WTC11 (cell line): ENCODE measurements at regions not wholly inside any gene's neighbourhood (a gene's known extent, or its start where the extent isn't known, plus 50 kb on each side); places are given as distances from the start of the nearest gene placed in this dataset.
A peak's percentile ranks its signal among the peaks of the same experiment; 100 is the strongest.

Source experiments
- ATAC-seq: fragments of 200-7000 bp; cut with Tn5 transposase; 2 replicates; pipeline ENCODE4 v1.10.0; 2021; ENCODE audit warnings: mild to moderate bottlenecking, moderate library complexity
- CTCF ChIA-PET: fragments of 300-600 bp; sonication (Branson Sonifier 250); formaldehyde crosslinking; loops from one replicate; lab custom pipeline; 2021; ENCODE audit warnings: antibody characterized with exemption; lab: Charles Lee
- POLR2A ChIA-PET: fragments of 350-600 bp; sonication (Branson Sonifier 250); formaldehyde crosslinking; loops from one replicate; lab custom pipeline; 2021; ENCODE audit warnings: antibody characterized with exemption; lab: Charles Lee
- DNase-seq: peaks from one replicate; pipeline ENCODE4 v3.0.0; 2021; ENCODE audit warnings: low spot score
- H3K27ac Mint-ChIP-seq: 2 replicates; pipeline ENCODE4 v1.8.0; 2021; ENCODE audit warnings: mixed read lengths
- H3K27me3 Mint-ChIP-seq: 2 replicates; pipeline ENCODE4 v1.8.0; 2021; ENCODE audit warnings: low read depth, mild to moderate bottlenecking, moderate library complexity, mixed read lengths
- H3K36me3 Mint-ChIP-seq: 2 replicates; pipeline ENCODE4 v1.8.0; 2021; ENCODE audit warnings: mixed read lengths
- H3K4me1 Mint-ChIP-seq: 2 replicates; pipeline ENCODE4 v1.8.0; 2022; ENCODE audit warnings: mixed read lengths
- H3K4me3 Mint-ChIP-seq: 2 replicates; pipeline ENCODE4 v1.8.0; 2021; ENCODE audit warnings: mild to moderate bottlenecking, moderate library complexity, mixed read lengths
- H3K9me3 Mint-ChIP-seq: 2 replicates; pipeline ENCODE4 v1.8.0; 2021; ENCODE audit warnings: mixed read lengths
- ATF3 ChIP-seq: sonication (generic); formaldehyde crosslinking; conservative IDR thresholded peaks from 2 replicates; pipeline ENCODE4 v1.8.1; 2022; ENCODE audit warnings: mild to moderate bottlenecking, missing genetic modification reagents
- ATF6 ChIP-seq: sonication (generic); formaldehyde crosslinking; IDR thresholded peaks from 2 replicates; pipeline ENCODE4 v1.8.1; 2023; ENCODE audit warnings: mild to moderate bottlenecking, missing genetic modification reagents
- CREM ChIP-seq: sonication (generic); formaldehyde crosslinking; IDR thresholded peaks from 2 replicates; pipeline ENCODE4 v1.8.1; 2022; ENCODE audit warnings: mild to moderate bottlenecking, missing genetic modification reagents, moderate library complexity
- ESRRA ChIP-seq: sonication (generic); formaldehyde crosslinking; IDR thresholded peaks from 2 replicates; pipeline ENCODE4 v1.8.1; 2022; ENCODE audit warnings: mild to moderate bottlenecking, missing genetic modification reagents, borderline replicate concordance
- FOXP1 ChIP-seq: sonication (generic); formaldehyde crosslinking; IDR thresholded peaks from 2 replicates; pipeline ENCODE4 v1.8.0; 2022; ENCODE audit warnings: missing genetic modification reagents, mild to moderate bottlenecking, moderate library complexity, borderline replicate concordance
- GRHL2 ChIP-seq: fragments of 250-450 bp; sonication (Bioruptor Pico); IDR thresholded peaks from 2 replicates; pipeline ENCODE4 v1.8.0; 2022; ENCODE audit warnings: mild to moderate bottlenecking, moderate library complexity; ENCODE audit not compliant: insufficient replicate concordance, severe bottlenecking
- NFATC4 ChIP-seq: fragments of 250-450 bp; sonication (Bioruptor Pico); IDR thresholded peaks from 2 replicates; pipeline ENCODE4 v1.9.0; 2021; ENCODE audit warnings: mild to moderate bottlenecking
- NR1H2 ChIP-seq: sonication (generic); formaldehyde crosslinking; IDR thresholded peaks from 2 replicates; pipeline ENCODE4 v1.9.0; 2021; ENCODE audit warnings: mild to moderate bottlenecking, moderate library complexity, missing genetic modification reagents
- SMAD4 ChIP-seq: sonication (generic); formaldehyde crosslinking; IDR thresholded peaks from 2 replicates; pipeline ENCODE4 v1.8.0; 2022; ENCODE audit warnings: mild to moderate bottlenecking, missing genetic modification reagents
- STAT6 ChIP-seq: sonication (generic); formaldehyde crosslinking; conservative IDR thresholded peaks from 2 replicates; pipeline ENCODE4 v1.8.1; 2023; ENCODE audit warnings: mild to moderate bottlenecking, low read depth, missing genetic modification reagents, moderate library complexity
- TEAD1 ChIP-seq: sonication (generic); formaldehyde crosslinking; IDR thresholded peaks from 2 replicates; pipeline ENCODE4 v1.8.0; 2022; ENCODE audit warnings: mild to moderate bottlenecking, missing genetic modification reagents
- ZNF219 ChIP-seq: sonication (generic); formaldehyde crosslinking; IDR thresholded peaks from 2 replicates; pipeline ENCODE4 v1.8.0; 2023; ENCODE audit warnings: missing genetic modification reagents, mild to moderate bottlenecking, borderline replicate concordance
- ZNF281 ChIP-seq: sonication (generic); formaldehyde crosslinking; IDR thresholded peaks from 2 replicates; pipeline ENCODE4 v1.8.0; 2023; ENCODE audit warnings: mild to moderate bottlenecking, missing genetic modification reagents
- ZNF317 ChIP-seq: sonication (generic); formaldehyde crosslinking; IDR thresholded peaks from 2 replicates; pipeline ENCODE4 v1.8.1; 2023; ENCODE audit warnings: low read depth, mild to moderate bottlenecking, moderate library complexity, missing genetic modification reagents, borderline replicate concordance
- ZSCAN18 ChIP-seq: fragments of 250-450 bp; sonication (Bioruptor Pico); IDR thresholded peaks from 2 replicates; pipeline ENCODE4 v2.1.2; 2022; ENCODE audit warnings: mild to moderate bottlenecking, moderate library complexity
- TF ChIP-seq, protein P1 (sequence below): sonication (generic); formaldehyde crosslinking; IDR thresholded peaks from 2 replicates; pipeline ENCODE4 v1.8.0; 2023; ENCODE audit warnings: missing genetic modification reagents, mild to moderate bottlenecking, borderline replicate concordance

- H3K4me3 Mint-ChIP-seq, result no peak overlapping the region
- ATAC-seq, result no peak
- TF ChIP-seq SMAD4 (CRISPR knock-in tag) (no peak), CREM (CRISPR knock-in tag) (no peak), NFATC4 (no peak), NR1H2 (no peak), ZNF219 (CRISPR knock-in tag) (no peak), GRHL2 (CRISPR knock-in tag) (no peak), TEAD1 (CRISPR knock-in tag) (no peak), ATF6 (CRISPR knock-in tag) (no peak), ATF3 (CRISPR knock-in tag) (no peak), ZSCAN18 (no peak), ESRRA (no peak), ZNF317 (CRISPR knock-in tag) (no peak), STAT6 (no peak), FOXP1 (CRISPR knock-in tag) (no peak), ZNF281 (CRISPR knock-in tag) (no peak)
- TF ChIP-seq, all 79 proteins: peak for 0
- CTCF ChIA-PET, result no interaction called here
- H3K36me3 Mint-ChIP-seq, result no peaks in the 10 kb centered on the region
- peaks cover 7% of the 10 kb centered on the region; the same call in 1 of the 2 replicates for H3K4me1 Mint-ChIP-seq
- H3K27ac Mint-ChIP-seq, result no peak overlapping the region
- H3K27me3 Mint-ChIP-seq, result no peaks in the 10 kb centered on the region
- POLR2A ChIA-PET, result no interaction called here
- no peak for DNase-seq
- no peaks in the 10 kb centered on the region for H3K9me3 Mint-ChIP-seq
Observed at GRCh38 chr13:70448820-70449219, 340.6 kb upstream of the KLHL1 start.

GRCh38 chr13:70432276-70432805 lies 324.1 kb upstream of the KLHL1 start:
- ATAC-seq (peak; percentile 97), DNase-seq (no peak)
- CTCF ChIA-PET, result interaction anchor here (1.0 kb wide), 1 partner anchor 9 kb away, joined by 3 read pairs; no protein-coding TSS in a partner anchor
- POLR2A ChIA-PET, result no interaction called here
- Mint-ChIP-seq H3K27ac (peak overlapping the region; percentile 43), H3K4me3 (no peak overlapping the region), H3K36me3 (no peaks in the 10 kb centered on the region), H3K4me1 (peaks cover 22% of the 10 kb centered on the region), H3K27me3 (no peaks in the 10 kb centered on the region), H3K9me3 (no peaks in the 10 kb centered on the region)
- TF ChIP-seq, protein P1, sequence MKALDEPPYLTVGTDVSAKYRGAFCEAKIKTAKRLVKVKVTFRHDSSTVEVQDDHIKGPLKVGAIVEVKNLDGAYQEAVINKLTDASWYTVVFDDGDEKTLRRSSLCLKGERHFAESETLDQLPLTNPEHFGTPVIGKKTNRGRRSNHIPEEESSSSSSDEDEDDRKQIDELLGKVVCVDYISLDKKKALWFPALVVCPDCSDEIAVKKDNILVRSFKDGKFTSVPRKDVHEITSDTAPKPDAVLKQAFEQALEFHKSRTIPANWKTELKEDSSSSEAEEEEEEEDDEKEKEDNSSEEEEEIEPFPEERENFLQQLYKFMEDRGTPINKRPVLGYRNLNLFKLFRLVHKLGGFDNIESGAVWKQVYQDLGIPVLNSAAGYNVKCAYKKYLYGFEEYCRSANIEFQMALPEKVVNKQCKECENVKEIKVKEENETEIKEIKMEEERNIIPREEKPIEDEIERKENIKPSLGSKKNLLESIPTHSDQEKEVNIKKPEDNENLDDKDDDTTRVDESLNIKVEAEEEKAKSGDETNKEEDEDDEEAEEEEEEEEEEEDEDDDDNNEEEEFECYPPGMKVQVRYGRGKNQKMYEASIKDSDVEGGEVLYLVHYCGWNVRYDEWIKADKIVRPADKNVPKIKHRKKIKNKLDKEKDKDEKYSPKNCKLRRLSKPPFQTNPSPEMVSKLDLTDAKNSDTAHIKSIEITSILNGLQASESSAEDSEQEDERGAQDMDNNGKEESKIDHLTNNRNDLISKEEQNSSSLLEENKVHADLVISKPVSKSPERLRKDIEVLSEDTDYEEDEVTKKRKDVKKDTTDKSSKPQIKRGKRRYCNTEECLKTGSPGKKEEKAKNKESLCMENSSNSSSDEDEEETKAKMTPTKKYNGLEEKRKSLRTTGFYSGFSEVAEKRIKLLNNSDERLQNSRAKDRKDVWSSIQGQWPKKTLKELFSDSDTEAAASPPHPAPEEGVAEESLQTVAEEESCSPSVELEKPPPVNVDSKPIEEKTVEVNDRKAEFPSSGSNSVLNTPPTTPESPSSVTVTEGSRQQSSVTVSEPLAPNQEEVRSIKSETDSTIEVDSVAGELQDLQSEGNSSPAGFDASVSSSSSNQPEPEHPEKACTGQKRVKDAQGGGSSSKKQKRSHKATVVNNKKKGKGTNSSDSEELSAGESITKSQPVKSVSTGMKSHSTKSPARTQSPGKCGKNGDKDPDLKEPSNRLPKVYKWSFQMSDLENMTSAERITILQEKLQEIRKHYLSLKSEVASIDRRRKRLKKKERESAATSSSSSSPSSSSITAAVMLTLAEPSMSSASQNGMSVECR (CRISPR knock-in tag), result no peak
- 0 out of 2 replicates have a peak, but pooled peaks have one; percentile 13 for TF ChIP-seq ZSCAN18
